DOHH2 (cell line): ENCODE measurements at regions not wholly inside any gene's neighbourhood (a gene's known extent, or its start where the extent isn't known, plus 50 kb on each side); places are given as distances from the start of the nearest gene placed in this dataset.

Source experiments
- H3F3A ChIP-seq: fragments of 200-600 bp; sonication (generic), shearing (Covaris generic); 2 replicates; pipeline ENCODE4 v1.6.0; 2016; ENCODE audit warnings: antibody characterized with exemption, mild to moderate bottlenecking; ENCODE audit not compliant: control insufficient read depth, insufficient read depth
- H3K27ac ChIP-seq: fragments of 200-600 bp; sonication (generic); 2 replicates; pipeline ENCODE4 v1.5.1; 2014; ENCODE audit warnings: low read depth, mild to moderate bottlenecking, low read length, moderate library complexity
- H3K27me3 ChIP-seq: fragments of 200-600 bp; sonication (generic); 2 replicates; pipeline ENCODE4 v1.6.1; 2014; ENCODE audit warnings: mild to moderate bottlenecking, low read length, mixed read lengths; ENCODE audit not compliant: control insufficient read depth
- H3K36me3 ChIP-seq: fragments of 200-600 bp; sonication (generic); 2 replicates; pipeline ENCODE4 v1.6.1; 2014; ENCODE audit warnings: mild to moderate bottlenecking, low read length, moderate library complexity, mixed read lengths; ENCODE audit not compliant: control insufficient read depth
- H3K4me1 ChIP-seq: fragments of 200-600 bp; sonication (generic); 2 replicates; pipeline ENCODE4 v1.6.1; 2014; ENCODE audit warnings: mild to moderate bottlenecking, low read length, mixed read lengths; ENCODE audit not compliant: control insufficient read depth
- H3K4me2 ChIP-seq: fragments of 200-600 bp; sonication (generic); 2 replicates; pipeline ENCODE4 v1.6.0; 2014; ENCODE audit warnings: mild to moderate bottlenecking, low read length, moderate library complexity
- H3K4me3 ChIP-seq: fragments of 200-600 bp; sonication (generic); 2 replicates; pipeline ENCODE4 v1.5.1; 2014; ENCODE audit warnings: mild to moderate bottlenecking, low read length, mixed read lengths
- H3K79me2 ChIP-seq: fragments of 200-600 bp; sonication (generic); 2 replicates; pipeline ENCODE4 v1.6.1; 2014; ENCODE audit warnings: mild to moderate bottlenecking, low read length, mixed read lengths; ENCODE audit not compliant: control insufficient read depth
- H3K9me2 ChIP-seq: fragments of 200-600 bp; sonication (generic); replicated peaks from 2 replicates; pipeline ENCODE4 v1.6.1; 2014; ENCODE audit warnings: mild to moderate bottlenecking, low read length, mixed read lengths; ENCODE audit not compliant: control insufficient read depth
- H3K9me3 ChIP-seq: fragments of 200-600 bp; sonication (generic); 2 replicates; pipeline ENCODE4 v1.6.1; 2014; ENCODE audit warnings: antibody characterized with exemption, low read length, mixed read lengths; ENCODE audit not compliant: control insufficient read depth, insufficient read depth
- H4K20me1 ChIP-seq: fragments of 200-600 bp; sonication (generic); 2 replicates; pipeline ENCODE4 v1.6.0; 2014; ENCODE audit warnings: low read depth, mild to moderate bottlenecking, antibody characterized with exemption, low read length, moderate library complexity; ENCODE audit not compliant: control insufficient read depth, insufficient read depth
- CTCF ChIP-seq: fragments of 200-600 bp; sonication (generic); IDR thresholded peaks from one replicate; pipeline ENCODE4 v1.5.1; 2014; ENCODE audit warnings: antibody characterized with exemption, mild to moderate bottlenecking, low read depth, low read length; ENCODE audit not compliant: poor library complexity, severe bottlenecking
- EZH2phosphoT487 ChIP-seq: fragments of 200-600 bp; sonication (generic); IDR thresholded peaks from 2 replicates; pipeline ENCODE4 v1.6.1; 2017; ENCODE audit warnings: borderline replicate concordance, mild to moderate bottlenecking, antibody characterized with exemption, low read length, moderate library complexity, mixed read lengths

GRCh38 chr13:26111797-26112196, 60.0 kb upstream of the SHISA2 start:
- H3K27me3 ChIP-seq = no peaks in the 10 kb centered on the region
- H3K4me2 ChIP-seq = no peak overlapping the region
- H3K4me1 ChIP-seq = no peaks in the 10 kb centered on the region

More at GRCh38 chr13:26111797-26112196, 60.0 kb upstream of the SHISA2 start:
- TF ChIP-seq EZH2phosphoT487 (no peak), CTCF (no peak)
- Histone ChIP-seq H3F3A (no peaks in the 10 kb centered on the region), H3K9me2 (no peaks in the 10 kb centered on the region), H3K36me3 (no peaks in the 10 kb centered on the region), H3K9me3 (no peaks in the 10 kb centered on the region), H4K20me1 (no peaks in the 10 kb centered on the region), H3K27ac (no peak overlapping the region), H3K4me3 (no peak overlapping the region), H3K79me2 (no peaks in the 10 kb centered on the region)
